HG03469 (cell line): ENCODE measurements at regions not wholly inside any gene's neighbourhood (a gene's known extent, or its start where the extent isn't known, plus 50 kb on each side); places are given as distances from the start of the nearest gene placed in this dataset.
"Not testable (repeated sequence)": the region's sequence is repeated elsewhere in the genome, so short reads cannot be mapped to it uniquely, and the experiment has no call there.

Experiments used
- ATAC-seq: cut with Tn5 transposase; IDR thresholded peaks from one replicate; pipeline ENCODE4 v1.9.1; 2021; ENCODE audit warnings: mild to moderate bottlenecking, moderate library complexity, moderate number of reproducible peaks; ENCODE audit not compliant: unreplicated experiment

DNA sequence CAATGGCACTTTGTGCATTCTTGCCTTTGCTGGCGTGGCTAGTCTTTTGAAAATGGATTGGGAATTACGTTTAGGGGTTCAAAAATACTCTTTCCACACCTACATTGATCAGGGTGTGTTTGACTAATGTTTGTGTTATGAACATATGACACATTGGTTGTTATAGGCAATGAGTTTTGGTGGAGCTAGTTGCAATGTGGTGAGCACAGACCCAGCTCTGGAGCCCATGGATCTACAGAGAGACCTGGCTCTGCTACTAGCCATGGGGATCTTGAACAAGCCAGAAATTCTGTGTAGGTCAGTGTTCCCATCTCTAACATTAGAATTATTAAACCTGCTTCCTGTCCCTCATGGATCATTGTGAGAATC is 222.4 kb upstream of the UBL3 start:
- no peak for ATAC-seq

DNA sequence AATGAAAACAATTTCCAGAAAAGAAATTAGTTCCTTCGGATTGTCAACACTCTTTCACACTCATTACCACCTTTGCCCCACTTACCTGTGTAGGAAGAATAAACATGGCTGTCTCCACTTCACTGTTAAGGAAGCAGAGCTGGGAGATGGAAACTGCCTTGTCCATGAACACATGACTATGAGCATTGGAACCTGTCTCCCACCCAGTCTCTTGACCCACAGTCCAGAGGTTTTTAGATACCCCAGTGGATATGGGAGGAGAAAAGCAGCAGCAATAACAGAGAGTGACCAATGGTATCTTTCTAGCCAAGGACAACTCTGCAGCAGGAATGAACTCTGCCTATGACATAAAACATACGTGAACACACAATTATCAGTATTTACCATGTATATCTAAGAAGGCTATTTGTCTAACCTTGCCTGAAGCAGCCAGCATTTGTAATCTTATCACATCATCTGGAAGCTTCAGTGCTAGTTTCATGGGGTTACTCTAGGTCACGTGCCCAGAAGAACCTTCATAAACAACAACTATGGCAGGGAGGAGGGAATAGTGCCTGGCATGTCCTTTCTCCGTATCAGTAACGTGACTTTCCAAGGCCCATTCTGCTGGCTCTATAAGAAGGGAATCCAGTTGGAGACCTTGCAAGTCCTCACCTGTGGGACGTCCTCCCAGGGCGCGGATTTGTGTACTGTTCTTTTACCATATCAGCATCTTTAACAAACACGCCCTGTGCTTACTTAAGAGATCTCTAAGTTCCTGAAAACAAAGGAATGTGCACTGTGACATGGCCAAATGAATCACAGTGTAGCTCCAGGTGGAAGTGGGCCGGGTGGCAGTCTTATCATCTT is 221.8 kb upstream of the UBL3 start:
- ATAC-seq = no peak

DNA sequence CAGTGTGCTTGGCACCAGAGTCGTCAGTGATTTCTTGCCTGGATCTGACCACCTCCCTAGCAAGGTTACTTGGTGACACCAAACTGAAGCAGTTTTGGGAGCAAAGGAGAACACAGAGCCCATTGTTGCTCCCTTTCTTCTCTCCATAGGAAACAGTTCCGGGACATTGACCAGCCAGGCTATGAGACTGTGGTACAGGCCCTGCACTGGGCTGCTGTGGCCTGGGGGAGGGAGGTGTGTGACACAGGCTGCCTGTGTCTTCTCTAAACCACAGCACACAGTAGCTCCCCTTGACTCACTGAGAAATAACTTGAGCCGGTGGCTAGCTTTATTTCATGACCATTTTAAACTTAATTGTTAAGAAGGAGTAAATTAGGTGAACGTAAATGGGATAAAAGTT is 214.8 kb upstream of the UBL3 start:
- ATAC-seq = no peak

DNA sequence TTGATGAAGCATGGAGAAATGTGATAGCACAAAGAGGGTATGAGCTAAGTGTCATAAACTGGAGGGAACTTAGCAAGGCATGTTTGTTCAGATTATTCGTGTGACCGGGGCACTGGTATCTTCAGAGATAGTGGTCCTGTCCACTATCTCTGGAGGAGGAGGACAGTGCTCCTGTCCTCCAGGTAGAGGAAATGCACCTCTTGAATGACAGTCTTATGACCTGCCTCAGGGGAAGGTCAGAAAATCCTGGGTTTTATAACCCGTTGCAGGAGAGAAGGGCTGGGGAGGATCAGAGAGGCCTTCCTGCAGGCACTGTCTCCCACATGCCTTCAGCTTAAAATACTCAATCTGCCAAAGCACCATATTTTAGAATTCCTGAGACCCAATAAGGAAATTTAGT is 213.5 kb upstream of the UBL3 start:
- no peak for ATAC-seq

DNA sequence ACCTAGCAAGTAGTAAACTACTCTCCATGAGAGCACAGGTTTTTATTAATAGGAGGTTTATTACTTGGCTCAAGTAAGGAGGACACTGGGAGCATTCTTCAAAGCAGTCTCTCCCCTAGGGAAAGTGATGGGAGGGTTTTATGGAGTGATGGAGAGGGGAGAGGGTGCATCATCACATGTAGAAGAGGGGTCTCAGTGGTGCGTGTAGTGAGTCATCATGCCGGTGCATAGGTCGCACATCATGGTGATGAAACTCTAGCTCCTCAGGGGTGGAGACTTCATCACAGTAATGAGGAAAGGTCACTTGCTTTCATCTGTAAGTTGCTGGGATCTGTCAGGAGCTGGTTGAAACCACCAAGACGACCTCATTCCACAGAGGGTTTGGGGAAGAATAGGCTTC is 210.8 kb upstream of the UBL3 start:
- ATAC-seq = no peak

DNA sequence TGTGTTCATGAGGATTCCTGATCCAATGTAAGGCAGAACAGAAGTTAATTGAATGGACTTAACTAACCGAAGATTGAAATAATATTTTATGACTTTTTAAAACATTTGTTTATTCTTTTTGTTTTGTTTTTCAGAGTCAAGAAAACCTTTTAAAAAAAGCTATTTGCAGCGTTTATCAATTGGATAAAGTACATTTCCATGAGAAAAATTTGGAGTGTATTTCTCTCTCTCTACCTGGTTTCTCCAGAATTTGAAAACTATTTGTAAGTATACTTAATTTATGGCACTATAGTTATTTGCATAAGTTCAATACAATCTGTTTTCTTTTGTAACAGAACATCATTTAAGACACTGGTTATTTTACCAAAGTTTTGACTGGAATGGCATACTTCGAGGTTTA is 208.0 kb upstream of the UBL3 start:
- no peak for ATAC-seq

DNA sequence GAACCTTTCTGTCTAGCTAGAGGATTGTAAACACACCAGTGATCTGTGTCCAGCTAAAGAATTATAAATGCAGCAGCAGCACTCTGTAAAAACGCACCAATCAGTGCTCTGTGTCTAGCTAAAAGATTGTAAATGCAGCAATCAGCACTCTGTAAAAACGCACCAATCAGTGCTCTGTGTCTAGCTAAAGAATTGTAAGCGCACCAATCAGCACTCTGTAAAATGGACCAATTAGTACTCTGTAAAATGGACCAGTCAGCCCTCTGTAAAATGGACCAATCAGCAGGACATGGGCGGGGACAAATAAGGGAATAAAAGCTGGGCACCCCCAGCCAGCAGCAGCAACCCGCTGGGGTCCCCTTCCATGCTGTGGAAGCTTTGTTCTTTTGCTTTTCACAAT is 204.1 kb upstream of the UBL3 start:
- not testable (repeated sequence) for ATAC-seq

DNA sequence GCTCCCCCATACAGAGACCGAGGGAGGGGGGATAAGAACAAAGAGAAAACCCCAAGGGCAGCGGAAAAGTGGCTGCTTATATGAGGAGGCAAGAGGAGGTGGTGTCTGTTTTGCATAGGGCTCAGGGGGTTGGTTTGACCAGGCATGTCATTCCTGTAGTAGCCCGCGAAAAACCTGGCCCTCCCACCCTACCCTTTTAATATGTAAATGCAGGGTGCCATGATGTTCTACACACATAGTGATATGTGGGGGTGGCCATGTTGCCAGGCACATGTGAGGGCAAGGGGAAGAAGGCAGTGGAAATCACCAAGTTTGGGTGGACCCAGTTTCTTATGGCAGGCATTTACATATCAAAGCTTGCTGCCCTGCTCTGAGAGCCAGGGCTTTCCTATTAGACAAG is 203.5 kb upstream of the UBL3 start:
- no peak for ATAC-seq

DNA sequence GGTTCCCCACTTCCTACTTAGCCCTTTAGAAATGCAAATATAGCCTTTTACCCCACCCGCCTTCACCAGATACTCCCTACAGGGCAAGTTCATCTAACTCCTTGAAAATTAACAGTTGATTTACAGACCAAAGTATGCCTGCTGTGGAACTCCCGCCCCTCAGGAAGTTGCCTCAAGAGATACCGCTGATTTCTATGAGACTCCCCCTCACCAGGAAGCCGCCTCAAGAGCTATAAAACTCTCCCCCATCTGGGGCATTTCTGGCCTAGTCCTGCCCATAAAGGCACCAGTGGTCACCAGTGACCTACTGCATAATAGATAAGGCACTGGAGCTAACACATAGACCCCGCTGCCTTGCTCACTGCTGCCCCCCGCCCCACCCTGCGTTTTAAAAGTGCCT is 201.7 kb upstream of the UBL3 start:
- ATAC-seq = no peak

DNA sequence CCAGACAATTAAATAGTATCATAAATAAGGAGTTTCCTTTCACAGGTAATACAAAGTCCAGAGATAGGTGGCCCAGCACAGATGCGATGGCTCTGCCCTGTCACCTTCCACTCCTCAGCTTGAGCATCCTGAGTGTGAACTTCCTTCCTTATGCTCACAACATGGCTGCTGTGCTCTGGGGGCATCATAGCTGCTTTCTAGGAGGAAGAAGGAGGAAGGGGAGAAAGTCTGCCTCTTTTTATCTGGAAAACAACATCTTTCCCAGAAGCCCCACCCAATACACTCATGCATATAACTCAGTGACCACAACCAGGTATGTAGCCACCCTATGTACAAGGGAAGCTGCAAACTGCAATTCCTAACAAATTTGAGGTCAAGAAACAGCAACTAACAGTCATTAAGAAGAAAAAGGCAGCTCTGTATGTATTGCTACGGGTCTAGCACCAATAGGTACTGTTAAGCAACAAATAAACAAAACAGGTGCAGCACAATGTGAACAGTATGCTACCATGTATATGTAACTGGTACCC is 201.2 kb upstream of the UBL3 start:
- ATAC-seq = no peak

DNA sequence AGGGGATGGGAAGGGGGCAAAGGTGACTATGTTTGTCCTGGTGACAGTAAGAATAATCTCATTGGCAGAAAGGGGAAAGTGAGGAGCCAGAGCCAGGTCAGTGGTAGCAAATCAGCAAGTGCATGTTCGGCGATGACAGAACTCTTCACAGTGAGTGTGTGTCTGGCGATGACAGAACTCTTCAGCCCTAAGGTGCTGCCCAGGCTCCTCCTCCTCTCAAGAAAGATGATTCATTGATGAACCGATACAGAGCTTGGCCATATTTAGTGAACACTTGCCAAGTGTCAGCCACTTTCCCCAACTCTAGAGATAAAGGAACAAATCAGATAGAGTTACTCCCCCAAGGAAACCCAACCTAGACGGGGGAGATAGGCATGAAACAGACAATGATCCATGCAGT is 199.3 kb upstream of the UBL3 start:
- no peak for ATAC-seq

DNA sequence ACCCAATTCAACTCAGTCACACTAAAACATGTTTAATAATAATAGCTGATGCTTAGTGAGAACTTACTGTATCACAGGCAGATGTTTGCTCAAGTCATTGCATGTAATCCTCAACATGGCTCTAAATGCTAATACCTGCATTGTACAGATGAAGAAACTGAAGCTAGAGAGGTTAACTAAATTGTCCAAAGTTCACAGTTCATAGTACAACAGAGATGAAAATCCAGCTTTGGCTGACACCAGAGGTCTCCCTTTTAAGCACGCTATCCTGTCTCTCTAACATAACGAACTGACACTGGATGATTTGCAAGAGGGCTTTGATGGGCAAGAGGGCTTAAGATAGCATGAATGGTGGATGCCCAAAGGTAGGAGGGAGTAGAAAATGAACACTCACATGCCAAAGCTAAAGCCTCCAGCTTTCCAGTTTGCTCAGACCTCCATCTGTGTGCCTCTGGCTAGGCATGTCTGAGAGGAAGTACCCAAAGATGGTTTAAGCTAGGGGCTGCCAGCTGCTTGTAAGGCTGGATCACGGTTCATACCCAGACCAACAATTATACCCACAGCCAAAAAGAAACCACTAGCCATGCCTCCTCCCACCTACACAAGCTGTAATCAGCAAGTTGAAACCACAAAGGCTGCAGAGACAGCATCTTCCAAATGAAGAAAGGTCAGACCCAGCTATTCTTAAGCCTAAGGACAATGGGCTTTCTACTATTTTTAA is 196.9 kb upstream of the UBL3 start:
- no peak for ATAC-seq

DNA sequence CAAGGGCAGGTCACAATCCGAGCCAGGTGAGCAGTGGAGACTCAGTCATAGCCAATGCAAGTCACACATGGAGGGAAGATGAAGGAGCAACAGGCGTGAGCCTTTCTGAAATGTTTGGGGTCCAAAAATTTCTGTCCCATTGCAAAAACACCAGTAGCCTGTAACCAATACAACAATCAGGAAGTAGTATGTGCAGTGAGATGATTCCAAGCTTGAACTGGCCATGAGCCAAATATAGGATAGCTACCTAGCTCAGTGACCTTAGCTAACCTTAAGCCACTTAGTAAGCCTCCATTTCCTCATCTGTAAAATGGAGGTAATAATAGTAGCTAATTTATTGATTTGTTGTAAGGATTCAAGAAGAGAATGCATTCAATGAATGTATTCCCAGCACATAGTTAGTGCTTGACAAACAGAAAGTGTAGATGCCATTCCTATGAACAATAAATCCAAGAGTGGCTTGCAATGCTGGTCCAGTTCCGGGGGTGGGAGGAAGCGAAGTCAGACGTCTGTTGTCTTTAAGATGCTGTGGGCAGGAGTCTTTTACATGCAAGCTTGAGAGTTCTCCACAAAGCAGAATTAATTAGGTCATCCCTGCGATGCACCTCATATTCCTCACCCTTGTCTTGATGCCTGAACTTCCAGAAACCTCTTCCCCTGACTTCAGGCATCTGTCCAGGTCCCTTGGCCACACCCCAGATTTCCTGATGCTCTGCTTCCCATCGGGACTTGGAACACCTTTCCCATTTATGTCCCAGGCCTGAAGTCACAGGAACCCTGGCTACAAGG is 195.7 kb upstream of the UBL3 start:
- ATAC-seq = no peak

DNA sequence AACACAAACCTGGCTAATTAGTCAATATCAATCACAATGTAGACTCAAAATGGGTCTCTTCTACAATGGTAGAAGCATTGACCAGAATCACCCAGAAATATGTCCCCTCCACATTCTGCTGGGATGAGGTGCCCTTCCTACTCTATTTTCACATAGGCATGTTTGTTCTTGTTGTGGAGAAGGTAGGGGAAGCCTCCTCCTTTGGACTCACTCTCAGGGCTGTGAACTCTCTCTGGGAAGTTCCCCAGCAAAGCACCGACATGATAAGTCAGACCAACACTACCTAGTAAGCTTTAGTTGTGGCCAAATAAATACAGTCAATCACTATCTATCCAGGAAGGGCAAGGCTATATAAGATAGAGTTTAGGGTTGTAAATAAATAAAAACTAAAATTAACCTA is 194.5 kb upstream of the UBL3 start:
- no peak for ATAC-seq

DNA sequence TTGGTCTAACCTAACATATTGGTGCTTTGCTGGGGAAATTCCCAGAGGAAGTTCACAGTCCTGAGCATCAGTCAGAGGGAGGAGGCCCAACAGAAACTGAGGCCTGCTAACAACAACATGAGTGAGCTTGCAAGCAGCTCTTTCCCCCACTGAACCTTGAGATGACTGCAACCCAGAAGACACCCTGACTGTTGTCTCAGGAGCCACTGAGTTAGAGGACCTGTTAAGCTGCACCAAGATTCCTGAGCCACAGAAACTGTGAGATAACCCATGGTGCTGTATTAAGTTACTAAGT is 193.2 kb upstream of the UBL3 start:
- no peak for ATAC-seq

DNA sequence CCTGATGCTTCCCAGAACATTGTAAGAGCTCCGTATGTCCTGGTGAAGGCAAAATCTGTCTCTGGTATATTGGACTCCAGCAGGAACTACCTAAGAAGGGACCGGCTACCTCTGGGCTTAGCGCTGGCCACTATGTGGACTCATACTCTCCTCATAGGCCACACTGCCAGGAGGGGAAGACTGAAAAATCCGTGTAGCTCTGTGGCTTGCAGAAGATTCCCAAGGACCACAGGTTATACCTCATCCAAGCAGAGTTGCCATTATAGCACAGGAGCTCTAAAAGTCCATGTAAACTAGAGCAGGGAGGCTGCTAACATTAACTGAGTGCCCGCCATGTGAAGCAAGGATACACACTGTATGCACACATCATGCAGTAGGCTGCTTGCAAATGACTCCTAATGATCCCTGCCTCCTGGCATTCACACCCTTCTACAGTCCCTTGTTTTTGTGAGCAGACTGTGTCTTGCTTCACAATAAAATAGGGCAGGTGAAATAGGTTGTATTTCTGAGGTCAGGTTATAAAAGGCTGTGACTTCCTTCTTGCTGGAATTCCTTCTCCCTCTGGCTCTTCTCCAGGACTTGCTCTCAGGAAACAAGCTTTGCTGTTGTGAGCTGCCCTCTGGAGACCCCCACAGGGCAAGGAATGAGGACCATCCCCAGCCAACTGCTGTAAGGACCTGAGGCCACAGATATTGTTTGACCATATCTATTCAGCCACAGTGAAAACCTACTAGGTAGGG is 192.6 kb upstream of the UBL3 start:
- no peak for ATAC-seq

DNA sequence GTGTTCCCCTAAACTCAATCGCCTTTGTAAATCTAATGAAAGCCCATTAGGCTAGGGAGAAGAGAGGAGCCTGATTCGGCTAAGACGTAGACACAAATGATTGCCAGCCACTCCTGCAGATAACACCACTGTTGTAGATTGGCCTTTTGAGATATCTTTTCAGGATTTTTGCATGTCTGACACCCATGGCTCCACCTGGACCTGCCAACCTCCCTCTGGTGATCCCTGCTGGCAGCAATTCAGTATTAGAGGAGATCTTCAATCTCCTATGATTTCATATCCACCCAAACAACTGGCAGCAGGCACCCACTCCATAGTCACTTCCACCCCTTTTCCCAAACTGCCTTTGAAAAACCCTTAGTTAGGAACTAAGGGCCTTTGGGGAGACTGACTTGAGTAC is 191.9 kb upstream of the UBL3 start:
- no peak for ATAC-seq

DNA sequence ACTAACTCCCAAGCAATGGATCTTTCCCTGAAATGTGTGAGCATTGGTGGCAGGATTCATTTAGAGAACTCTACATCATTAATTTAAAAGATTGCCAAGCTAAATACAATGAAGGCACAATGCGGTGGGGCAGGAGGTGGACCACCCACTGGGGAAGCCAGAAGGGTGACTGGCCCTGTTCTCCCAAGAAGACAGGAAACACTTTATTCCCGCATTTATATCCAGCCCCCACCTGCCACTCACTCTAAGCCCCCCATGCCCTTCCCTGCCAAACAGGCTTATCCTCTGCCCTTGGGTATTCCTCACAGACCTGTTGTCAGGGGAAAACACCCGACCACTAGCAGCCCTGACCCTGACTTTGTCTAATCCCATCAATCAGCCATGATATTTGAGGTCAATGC is 189.1 kb upstream of the UBL3 start:
- ATAC-seq = no peak

DNA sequence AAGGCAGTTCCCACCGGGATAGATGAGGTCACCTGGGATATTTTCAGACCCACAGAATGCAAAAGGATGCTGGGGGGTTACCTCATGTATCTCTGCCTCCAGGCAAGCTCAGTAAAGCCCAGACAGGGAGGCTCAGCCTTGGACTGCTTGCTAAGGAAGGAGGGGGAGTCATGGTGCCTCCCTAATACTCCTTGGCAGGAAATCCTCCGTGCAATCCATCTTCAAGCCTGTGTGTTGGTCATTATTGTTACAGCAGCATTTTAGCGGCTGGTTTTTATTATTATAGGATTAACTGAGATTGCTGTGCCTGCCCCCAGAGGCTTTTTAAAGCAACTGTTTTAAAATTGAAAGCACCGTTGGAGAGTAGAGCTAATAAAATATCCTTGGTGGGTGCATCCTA is 188.5 kb upstream of the UBL3 start:
- ATAC-seq = no peak

DNA sequence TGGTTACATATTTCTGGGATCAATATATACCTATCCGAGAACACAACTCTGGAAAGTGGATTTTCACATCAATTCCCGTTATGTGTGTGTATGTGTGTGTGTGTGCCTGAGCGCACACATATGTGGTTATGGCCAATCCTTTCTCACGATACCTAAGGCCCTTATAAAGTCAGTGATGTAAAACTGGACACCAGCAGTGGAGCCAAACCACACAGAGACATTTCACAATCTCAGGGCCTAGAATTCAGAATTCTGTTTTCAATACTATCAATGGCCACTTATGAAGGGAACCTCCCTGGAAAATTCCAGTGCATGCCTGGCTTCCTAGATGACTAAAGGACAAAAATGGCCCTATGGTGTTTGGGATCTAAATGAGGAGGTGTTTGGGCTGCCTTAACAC is 187.3 kb upstream of the UBL3 start:
- no peak for ATAC-seq

DNA sequence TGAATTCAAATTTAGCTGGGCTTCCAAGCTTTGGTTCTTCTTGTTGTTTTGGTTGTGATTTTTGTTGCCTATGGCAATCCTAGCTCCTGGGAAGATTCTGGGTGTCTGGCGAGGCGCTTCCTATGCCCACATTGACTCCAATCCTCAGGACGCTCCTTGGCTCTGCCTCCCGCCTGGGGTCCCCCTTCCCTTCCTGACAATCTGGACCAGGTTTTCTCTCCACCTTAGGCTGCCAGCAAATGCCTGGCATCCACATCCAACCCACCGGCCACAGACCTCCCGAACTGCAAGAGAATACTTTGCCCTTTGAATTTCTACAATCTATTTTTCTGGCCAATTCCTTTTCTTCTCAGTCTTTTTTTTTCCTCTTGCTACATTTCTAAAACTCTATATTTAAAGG is 186.9 kb upstream of the UBL3 start:
- ATAC-seq = no peak
